GM12864 (cell line): ENCODE measurements at regions not wholly inside any gene's neighbourhood (a gene's known extent, or its start where the extent isn't known, plus 50 kb on each side); places are given as distances from the start of the nearest gene placed in this dataset.

Experiments
- DNase-seq: peaks from one replicate; pipeline ENCODE4 v3.0.0-alpha.2; 2011; ENCODE audit warnings: low read depth
- H3K4me3 ChIP-seq: 2 replicates; pipeline ENCODE4 v1.5.1; 2011; ENCODE audit warnings: mild to moderate bottlenecking, low read depth, low read length, control low read depth
- TF ChIP-seq, protein P1 (sequence below): IDR thresholded peaks from 2 replicates; pipeline ENCODE4 v1.5.1; 2011; ENCODE audit warnings: low read depth, mild to moderate bottlenecking, moderate library complexity, low read length, control low read depth, inconsistent platforms; ENCODE audit errors: missing control alignments

GRCh38 chr9:109549386-109549785 lies 51.3 kb upstream of the PTPN3 start:
- TF ChIP-seq, protein P1, sequence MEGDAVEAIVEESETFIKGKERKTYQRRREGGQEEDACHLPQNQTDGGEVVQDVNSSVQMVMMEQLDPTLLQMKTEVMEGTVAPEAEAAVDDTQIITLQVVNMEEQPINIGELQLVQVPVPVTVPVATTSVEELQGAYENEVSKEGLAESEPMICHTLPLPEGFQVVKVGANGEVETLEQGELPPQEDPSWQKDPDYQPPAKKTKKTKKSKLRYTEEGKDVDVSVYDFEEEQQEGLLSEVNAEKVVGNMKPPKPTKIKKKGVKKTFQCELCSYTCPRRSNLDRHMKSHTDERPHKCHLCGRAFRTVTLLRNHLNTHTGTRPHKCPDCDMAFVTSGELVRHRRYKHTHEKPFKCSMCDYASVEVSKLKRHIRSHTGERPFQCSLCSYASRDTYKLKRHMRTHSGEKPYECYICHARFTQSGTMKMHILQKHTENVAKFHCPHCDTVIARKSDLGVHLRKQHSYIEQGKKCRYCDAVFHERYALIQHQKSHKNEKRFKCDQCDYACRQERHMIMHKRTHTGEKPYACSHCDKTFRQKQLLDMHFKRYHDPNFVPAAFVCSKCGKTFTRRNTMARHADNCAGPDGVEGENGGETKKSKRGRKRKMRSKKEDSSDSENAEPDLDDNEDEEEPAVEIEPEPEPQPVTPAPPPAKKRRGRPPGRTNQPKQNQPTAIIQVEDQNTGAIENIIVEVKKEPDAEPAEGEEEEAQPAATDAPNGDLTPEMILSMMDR, result no peak
- DNase-seq, result no peak
- no peak overlapping the region for H3K4me3 ChIP-seq

DNA sequence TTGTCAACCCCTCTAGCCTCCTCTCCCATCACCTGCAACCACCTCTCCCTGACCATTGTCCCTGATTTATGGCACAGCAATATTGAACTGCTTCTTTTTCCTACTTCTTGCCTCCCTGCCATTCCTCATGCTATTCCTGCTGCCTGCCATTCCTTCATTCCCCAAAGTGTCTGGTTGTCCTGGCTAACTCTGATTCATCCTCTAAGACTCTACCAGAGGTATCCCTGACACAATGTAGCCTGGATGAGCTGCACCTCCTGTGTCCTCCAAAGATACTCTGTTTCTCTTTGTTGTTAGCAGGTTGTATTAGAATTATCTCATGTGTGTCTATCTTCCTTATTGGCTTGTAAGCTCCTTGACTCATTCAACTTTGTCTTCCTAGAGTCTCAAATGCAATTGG lies 53.5 kb upstream of the PTPN3 start:
- H3K4me3 ChIP-seq, result no peak overlapping the region
- TF ChIP-seq, protein P1, result no peak
- no peak for DNase-seq

- no peak for DNase-seq
- H3K4me3 ChIP-seq, result no peak overlapping the region
- TF ChIP-seq, protein P1, result no peak
Observed at GRCh38 chr9:109555215-109555614, 57.1 kb upstream of the PTPN3 start.

DNA sequence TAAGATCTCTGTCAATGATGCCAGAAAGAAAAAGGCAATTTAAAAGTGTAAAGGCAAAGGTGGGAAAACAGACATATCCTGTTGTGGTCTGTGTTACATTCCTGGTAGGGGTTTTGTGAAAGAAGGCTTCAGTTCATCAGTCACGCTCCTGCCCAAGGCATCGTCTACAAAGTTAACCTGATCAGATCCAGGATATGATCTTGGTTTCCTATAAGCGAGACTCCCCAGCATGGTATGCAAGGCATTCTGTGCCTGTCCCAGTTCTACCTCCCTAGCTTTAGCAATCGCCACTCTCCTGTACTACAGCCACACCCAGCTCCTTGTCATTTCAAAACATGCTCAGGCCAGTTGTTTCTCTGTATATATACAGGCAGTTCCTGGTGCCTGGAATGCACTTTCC lies 58.0 kb upstream of the PTPN3 start:
- no peak overlapping the region for H3K4me3 ChIP-seq
- no peak for DNase-seq
- TF ChIP-seq, protein P1, result no peak

DNA sequence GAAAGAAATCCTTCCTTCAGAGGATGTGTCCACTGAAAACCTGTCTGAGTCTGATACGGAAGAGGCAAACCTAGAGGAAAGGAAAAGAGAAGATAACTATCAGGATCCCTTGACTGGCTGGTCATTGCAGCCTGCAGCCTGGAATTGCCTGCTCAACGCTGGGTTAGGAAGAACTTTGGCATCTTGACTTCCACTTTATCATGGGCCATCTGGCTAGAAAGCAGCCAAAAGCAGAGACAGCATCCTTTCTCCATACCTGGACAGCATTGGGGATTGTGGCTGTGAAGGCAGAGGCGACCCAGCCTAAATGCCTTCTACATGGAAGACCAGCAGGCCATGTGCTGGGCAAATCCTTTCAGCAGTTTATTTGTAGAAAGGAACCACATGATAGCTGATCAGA lies 58.7 kb upstream of the PTPN3 start:
- H3K4me3 ChIP-seq, result no peak overlapping the region
- DNase-seq, result no peak
- TF ChIP-seq, protein P1, result no peak

GRCh38 chr9:109557481-109557880 lies 59.4 kb upstream of the PTPN3 start:
- TF ChIP-seq, protein P1, result no peak
- no peak overlapping the region for H3K4me3 ChIP-seq
- DNase-seq, result no peak

DNA sequence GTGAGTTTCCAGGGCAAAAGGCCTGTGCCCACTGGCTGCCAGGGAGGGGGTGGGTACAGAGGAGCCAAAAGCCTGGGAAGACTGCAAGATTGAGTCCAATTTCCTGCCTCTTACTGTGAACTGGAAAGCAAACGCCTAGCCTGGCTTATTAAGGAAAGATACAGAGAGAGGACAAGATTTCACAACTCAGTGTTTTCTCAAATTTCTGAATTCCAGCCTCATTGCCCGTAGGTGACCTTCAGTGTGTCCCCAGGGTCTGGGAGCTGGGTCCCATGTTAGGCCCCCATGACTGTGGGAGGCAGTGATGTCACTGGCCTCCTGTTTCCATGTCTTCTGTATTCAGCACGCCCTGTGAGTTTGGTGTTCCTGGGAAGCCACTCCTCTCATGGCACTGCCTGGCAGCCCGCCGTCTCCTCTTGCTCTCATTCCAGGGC lies 60.6 kb upstream of the PTPN3 start:
- TF ChIP-seq, protein P1, result no peak
- no peak for DNase-seq
- H3K4me3 ChIP-seq, result no peak overlapping the region
